ENCODE measurements at regions not wholly inside any gene's neighbourhood (a gene's known extent, or its start where the extent isn't known, plus 50 kb on each side); places are given as distances from the start of the nearest gene placed in this dataset.

GRCh38 chr1:208564466-208564865, 320.3 kb upstream of the PLXNA2 start:
- DNase-seq (ENCODE audit: low spot score in 2 of 2): no peak
- WGBS: 97% methylated on average over 3 of the region's 3 CpGs
- H3K36me3 ChIP-seq: no peaks in the 10 kb centered on the region
- no peaks in the 10 kb centered on the region for H3K4me1 ChIP-seq
- no peaks in the 10 kb centered on the region for H3K9me3 ChIP-seq
- no peak overlapping the region for H3K4me3 ChIP-seq
- TF ChIP-seq EP300 (IDR thresholded peaks at IDR 0.05) (no peak), CTCF (IDR thresholded peaks at IDR 0.05) (no peak), POLR2A (IDR thresholded peaks at IDR 0.05) (no peak), POLR2AphosphoS5 (IDR thresholded peaks at IDR 0.05) (no peak)
- peaks cover 6% of the 10 kb centered on the region for H3K27me3 ChIP-seq
- no peak overlapping the region for H3K27ac ChIP-seq

DNA sequence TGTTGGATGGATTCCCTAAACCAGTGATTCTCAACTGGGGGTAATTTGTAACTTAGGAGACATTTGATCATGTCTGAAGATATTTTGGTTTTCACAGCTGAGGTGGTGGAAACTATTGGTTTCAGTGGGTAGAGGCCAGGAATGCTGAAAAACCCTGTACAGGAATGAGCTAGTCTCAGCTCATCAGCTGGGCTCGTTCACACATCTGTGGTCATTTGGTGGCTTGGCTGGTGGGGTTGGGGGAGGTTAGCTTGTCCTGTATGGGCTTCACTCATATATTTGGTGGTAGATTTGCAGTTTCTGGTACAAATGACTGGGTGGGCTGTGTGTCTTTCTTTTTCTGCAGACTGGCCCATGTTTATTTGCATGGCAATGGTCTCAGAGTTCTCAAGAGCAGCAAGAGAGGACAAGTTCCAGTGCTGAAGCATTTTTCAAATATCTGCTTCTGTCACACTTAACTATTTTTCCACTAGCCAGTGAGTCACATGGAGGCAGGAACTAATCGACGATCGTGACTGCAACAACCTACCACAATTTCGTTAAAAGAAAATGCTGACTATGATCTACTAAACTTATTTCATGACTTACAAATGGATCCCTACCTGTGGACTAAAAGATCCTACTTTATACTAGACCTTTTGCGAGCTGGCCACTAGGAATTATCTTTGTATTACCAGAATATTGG, 321.7 kb upstream of the PLXNA2 start:
- TF ChIP-seq POLR2A (IDR thresholded peaks at IDR 0.05) (no peak), CTCF (IDR thresholded peaks at IDR 0.05) (no peak), EP300 (IDR thresholded peaks at IDR 0.05) (no peak), POLR2AphosphoS5 (IDR thresholded peaks at IDR 0.05) (no peak)
- H3K9me3 ChIP-seq: no peaks in the 10 kb centered on the region
- 91% methylated on average over 6 of the region's 6 CpGs for WGBS
- H3K4me3 ChIP-seq: no peak overlapping the region
- no peaks in the 10 kb centered on the region for H3K36me3 ChIP-seq
- peaks cover 6% of the 10 kb centered on the region for H3K27me3 ChIP-seq
- no peak overlapping the region for H3K27ac ChIP-seq
- no peaks in the 10 kb centered on the region for H3K4me1 ChIP-seq
- no peak for DNase-seq (ENCODE audit: low spot score in 2 of 2)

DNA sequence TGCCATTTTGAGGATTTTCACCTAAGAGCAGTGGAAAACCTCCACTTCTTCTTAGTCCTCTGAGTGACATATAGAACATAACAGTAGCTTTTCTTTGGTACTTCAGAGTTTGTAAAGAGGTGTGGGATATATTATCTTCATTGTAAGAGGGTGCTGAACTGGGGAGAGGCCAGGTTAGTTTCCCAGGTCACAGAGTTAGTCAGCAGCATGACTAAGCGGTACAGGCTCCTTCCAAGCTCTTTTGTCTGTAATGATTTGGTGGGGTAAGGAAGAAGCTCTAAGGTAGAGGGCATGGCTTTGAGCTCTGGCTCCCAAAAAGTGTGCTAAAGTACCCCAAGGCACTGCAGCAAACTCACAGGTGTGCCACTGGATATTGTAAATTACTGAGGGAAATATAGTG, 325.0 kb upstream of the PLXNA2 start:
- Histone ChIP-seq H3K4me1 (no peaks in the 10 kb centered on the region), H3K27ac (no peak overlapping the region), H3K9me3 (no peaks in the 10 kb centered on the region), H3K36me3 (no peaks in the 10 kb centered on the region), H3K27me3 (peaks cover 6% of the 10 kb centered on the region), H3K4me3 (no peak overlapping the region)
- whole genome bisulfite sequencing: 81% methylated on average over 1 of the region's 1 CpG
- DNase-seq (ENCODE audit: low spot score in 2 of 2): no peak
- TF ChIP-seq POLR2AphosphoS5 (IDR thresholded peaks at IDR 0.05) (no peak), POLR2A (IDR thresholded peaks at IDR 0.05) (no peak), EP300 (IDR thresholded peaks at IDR 0.05) (no peak), CTCF (IDR thresholded peaks at IDR 0.05) (no peak)

DNA sequence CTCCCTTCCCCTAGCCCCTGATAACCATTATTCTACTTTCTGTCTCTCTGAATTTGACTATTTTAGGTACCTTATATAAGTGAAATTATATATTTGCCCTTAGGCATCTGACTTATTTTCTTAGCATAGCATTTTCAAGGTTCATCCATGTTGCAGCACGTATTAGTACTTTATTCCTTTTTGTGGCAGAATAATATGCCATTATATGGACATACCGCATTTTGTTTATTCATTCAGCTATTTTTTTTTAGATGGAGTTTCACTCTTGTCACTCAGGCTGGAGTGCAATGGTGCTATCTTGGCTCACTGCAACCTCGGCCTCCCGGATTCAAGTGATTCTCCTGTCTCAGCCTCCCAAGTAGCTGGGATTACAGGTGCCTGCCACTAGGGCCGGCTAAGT, 326.2 kb upstream of the PLXNA2 start:
- Histone ChIP-seq H3K27me3 (peaks cover 3% of the 10 kb centered on the region), H3K36me3 (no peaks in the 10 kb centered on the region), H3K9me3 (no peaks in the 10 kb centered on the region), H3K27ac (no peak overlapping the region), H3K4me1 (no peaks in the 10 kb centered on the region), H3K4me3 (no peak overlapping the region)
- 97% methylated on average over 5 of the region's 5 CpGs for WGBS
- DNase-seq (ENCODE audit: low spot score in 2 of 2): no peak
- no peak for TF ChIP-seq POLR2AphosphoS5 (IDR thresholded peaks at IDR 0.05)
- no peak for TF ChIP-seq POLR2A (IDR thresholded peaks at IDR 0.05)
- TF ChIP-seq EP300 (IDR thresholded peaks at IDR 0.05): no peak
- TF ChIP-seq CTCF (IDR thresholded peaks at IDR 0.05): no peak

DNA sequence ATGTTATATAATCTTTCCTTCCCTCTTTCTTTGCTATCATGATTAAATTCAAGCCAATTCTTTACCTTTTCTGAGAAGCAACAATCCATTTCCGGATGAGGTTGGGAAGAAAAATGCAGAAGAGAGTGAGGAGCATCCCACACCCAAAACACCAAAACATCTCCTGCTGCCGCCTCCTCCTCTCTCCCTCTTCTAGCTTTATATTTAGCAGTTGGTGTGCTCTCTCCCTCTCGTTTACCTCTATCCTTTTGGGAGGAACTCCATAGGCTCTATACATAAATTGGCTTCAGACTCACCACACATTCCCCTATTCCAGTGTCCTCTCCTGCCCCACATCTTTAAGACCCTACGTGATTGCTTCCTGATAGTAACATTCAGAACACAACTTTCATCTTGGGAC, 332.2 kb upstream of the PLXNA2 start:
- WGBS: 77% methylated on average over 4 of the region's 4 CpGs

More for the DNA sequence above, 332.2 kb upstream of the PLXNA2 start:
- no peaks in the 10 kb centered on the region for H3K27me3 ChIP-seq
- no peak overlapping the region for H3K4me3 ChIP-seq
- no peak for TF ChIP-seq EP300 (IDR thresholded peaks at IDR 0.05)
- no peak for TF ChIP-seq CTCF (IDR thresholded peaks at IDR 0.05)
- TF ChIP-seq POLR2A (IDR thresholded peaks at IDR 0.05): no peak
- TF ChIP-seq POLR2AphosphoS5 (IDR thresholded peaks at IDR 0.05): no peak
- H3K4me1 ChIP-seq: no peaks in the 10 kb centered on the region
- no peak overlapping the region for H3K27ac ChIP-seq
- DNase-seq (ENCODE audit: low spot score in 2 of 2): no peak
- H3K36me3 ChIP-seq: no peaks in the 10 kb centered on the region
- H3K9me3 ChIP-seq: no peaks in the 10 kb centered on the region
